Renal pelvis (tissue), 1 donor: ENCODE measurements at regions not wholly inside any gene's neighbourhood (a gene's known extent, or its start where the extent isn't known, plus 50 kb on each side); places are given as distances from the start of the nearest gene placed in this dataset.
"Not testable (repeated sequence)": the region's sequence is repeated elsewhere in the genome, so short reads cannot be mapped to it uniquely, and the experiment has no call there.

Experiments used
- DNase-seq: peaks from one replicate; pipeline ENCODE4 v3.0.0-alpha.2; 2013

DNA sequence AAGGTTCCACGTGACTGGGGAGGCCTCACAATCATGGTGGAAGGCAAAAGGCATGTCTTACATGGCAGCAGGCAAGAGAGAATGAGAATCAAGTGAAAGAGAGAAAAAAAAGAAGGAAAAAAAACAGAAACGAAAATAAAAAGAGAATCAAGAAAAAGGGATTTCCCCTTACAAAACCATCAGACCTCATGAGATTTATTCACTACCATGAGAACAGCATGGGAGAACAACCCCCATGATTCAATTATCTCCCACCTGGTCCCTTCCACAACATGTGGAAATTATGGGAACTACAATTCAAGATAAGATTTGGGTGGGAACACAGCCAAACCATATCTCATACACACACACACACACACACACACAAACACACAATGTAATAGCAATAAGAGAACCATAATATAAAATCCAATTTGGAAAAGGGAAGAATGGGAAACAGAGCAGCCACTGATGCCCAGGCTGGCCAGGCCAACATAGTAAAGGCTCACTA is 90.6 kb upstream of the C1QTNF7 start:
- not testable (repeated sequence) for DNase-seq

DNA sequence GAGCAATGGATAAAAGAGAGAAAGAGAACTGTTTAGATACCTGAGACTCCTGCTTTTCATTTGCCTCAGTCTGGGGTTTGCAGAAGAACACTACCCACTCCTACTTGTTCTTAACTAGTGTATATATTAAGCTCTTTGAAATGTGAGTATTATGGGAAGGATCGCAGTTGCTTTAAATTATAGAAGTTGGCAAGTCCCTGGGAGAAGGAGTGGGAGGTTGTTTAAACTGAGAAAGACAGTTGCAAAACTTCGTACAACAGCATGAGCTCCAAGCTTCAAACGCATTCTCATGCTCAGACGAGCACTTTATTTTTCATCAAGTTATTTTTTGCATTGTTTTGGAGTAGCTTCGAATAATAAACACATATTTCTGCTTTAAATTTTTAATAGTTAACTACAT is 88.1 kb upstream of the C1QTNF7 start:
- DNase-seq = peak; percentile 81

DNA sequence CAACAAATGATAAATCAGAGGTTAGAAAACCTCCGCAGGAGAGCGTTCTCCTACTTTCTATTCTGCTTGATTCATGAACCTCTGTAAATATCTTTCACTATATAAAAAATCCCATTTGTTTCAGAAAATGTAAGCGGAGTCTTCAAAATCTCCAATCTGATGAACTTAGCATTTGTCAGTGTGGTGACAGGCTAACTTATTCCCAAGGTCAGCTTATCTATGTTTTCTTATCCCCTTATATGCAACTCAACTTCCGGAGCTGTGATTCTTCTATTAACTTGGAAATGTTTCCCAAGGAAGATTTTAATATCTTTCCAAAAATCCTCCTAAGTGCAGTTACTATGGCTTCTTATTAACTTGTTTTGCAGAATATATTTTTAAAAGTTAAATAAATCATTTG is 87.5 kb upstream of the C1QTNF7 start:
- no peak for DNase-seq

DNA sequence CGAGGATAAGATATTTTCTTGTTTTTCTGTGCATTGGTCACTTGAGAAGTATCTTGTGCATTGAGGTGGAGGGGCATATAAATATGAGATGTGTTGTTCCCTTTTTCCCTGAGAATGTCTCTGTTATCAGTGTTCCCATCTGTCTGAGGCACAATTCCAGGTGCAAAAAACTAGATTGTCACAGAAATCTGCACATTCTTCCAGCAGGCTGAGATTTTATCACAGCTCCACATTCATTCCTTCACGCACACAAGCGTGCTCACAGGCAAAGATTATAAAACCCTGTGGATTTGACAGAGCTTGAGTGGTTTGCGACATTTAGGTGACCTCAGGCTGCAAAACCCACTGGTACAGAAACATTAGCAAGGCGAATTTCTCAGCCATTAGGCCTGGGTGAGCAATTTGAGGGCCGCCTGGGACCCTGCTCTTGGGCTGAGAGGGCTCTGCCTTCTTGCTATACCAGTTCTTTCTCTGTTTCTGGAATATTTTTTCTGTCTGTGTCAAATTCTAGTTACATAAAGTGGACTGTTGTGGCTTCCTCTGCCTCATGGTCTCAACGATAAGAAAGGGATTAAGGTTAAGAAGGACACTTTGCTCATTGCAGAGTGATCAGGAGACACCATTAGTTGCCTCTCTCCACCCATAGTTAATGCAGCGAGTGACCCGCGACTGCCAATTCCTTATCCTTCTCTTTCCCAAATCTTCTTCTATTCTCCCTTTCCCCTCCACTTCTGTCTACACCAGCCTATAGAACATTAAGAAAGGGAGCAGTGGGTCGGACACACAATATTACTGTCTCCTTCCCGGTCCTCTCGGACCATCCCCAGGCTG is 86.7 kb upstream of the C1QTNF7 start:
- no peak for DNase-seq

DNA sequence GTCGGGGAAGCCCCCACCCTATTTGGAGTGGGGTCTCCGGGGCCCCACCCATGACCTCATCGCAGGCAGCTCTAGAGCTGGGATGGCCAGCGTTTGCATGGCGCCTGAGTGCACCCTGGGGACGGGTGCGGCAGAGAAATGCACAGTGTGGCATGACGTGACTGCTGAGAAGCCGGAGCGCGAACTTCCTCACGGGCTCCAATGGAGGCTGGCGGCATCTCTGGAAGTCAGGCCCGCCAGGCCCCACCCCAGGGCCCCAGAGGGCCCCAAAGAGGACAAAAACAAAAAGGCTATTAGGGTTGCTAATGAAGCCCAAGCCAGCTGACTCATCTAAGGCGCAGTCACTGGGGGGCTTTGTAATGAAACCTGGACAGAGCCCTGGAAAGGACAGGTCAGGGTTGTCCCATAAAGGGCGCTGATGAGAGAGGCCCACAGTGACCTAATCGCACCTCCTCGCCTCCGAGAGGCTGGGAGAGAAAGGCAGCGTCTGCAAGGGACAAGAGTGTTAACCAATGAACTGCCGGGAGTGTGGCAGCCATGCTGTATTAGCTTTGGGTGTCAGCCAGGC is 86.0 kb upstream of the C1QTNF7 start:
- DNase-seq = no peak

DNA sequence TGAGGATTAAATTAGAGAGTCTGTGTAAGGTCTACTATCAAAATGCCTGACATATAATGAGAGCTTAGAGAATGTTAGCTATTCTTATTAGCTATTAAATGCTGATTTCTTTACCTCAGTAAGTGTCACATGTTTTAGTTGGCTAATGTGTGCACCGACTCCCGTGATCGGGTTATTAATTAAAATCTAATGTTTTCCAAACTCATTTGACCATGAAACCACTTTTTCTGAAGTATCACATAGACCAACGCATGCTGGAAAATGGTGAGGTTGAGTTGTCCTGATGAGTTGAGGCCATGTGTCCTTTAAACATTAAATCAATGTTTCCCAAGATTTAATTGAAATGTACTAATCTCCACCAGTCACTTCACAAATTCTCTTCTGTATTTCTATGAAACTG is 84.8 kb upstream of the C1QTNF7 start:
- no peak for DNase-seq

DNA sequence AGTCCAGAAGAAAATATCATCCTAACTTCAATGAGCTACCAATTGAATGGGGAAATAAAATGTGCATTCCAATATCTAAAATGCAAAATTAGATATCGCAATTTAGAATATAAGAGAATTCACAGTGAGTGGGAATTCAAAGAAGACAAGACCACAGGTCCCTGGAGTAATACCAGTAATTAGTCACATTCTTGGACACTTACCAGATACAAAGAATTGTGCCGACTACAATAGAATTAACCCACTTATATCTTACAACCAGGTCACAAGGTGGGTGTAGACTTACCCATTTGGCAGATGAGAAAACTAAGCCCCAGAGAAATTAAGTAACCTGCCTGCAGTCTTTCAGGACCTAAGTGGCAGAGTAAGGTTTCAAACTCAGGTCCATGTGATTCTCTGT is 84.3 kb upstream of the C1QTNF7 start:
- no peak for DNase-seq

DNA sequence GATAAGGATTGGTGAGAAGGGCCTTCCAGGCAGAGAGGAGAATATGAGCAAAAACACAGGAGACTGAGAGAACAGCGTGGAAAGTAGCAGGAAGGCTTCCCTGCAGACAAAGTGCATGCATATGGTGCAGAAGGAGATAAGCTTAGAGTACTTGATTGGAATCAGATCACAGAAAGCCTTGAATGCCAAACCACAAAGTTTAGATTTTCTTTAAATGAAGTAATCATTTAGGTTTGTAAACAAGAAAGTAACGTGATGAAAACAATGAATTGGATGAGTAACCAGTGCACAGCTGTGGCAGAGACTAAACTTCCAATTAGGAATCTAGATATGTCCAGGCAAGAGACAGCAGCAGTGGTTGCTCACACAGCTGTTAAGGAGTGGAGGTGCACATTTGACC is 83.8 kb upstream of the C1QTNF7 start:
- no peak for DNase-seq

DNA sequence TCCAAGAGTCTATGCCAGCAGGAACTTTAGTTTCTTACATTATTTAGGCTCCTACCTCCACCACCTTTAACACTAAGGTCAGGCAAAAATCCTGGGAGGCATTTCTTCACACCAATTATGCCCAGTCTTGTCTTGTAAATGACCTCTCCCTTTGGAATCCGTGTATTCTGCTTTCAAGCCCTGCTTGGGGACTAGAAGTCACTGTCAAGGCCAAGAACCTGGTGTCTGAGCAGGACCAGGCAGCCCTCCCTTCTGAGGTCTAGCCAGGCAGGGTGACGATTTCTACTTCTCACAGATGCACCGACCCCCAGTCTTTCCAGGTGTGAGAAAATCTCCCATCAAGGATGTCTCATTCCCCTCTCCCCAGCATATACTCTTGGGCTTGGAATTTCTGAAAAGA is 82.7 kb upstream of the C1QTNF7 start:
- DNase-seq = no peak

DNA sequence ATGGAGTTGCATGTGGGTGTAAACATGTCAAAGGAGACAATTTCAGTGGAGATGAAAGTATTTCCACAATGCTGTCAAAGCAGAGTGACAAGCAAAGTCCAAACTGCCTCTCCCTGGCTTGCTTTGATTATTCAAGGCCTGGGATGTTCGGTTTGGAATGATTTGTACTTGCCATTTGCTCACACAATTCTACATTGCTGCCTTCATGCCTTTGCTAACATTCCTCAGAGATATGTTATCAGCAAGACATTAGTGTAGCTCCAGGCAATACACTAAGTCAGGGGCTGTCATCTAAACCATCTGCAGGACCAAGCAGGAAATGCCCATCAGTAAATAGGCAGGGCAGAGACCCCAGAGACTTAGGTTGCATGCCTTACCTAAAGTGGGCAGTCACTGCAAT is 79.6 kb upstream of the C1QTNF7 start:
- DNase-seq = no peak

DNA sequence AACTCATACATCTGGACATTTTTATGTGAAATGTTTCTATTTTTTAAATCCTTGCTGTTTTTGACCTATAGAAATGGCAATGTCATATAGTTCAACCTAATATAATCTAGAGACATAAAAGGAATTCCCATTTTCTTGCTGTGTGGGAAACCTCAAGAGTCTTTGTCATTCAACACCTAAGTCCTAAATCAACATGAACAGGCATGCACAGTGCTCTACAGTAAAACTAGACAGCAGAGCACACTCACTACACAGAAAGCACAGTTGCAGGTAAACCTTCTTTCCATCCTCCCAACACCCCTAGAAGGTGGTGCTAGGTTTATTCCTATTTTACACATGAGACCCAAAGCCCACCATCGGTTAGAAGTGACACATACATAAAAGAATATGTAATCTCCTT is 79.1 kb upstream of the C1QTNF7 start:
- no peak for DNase-seq

DNA sequence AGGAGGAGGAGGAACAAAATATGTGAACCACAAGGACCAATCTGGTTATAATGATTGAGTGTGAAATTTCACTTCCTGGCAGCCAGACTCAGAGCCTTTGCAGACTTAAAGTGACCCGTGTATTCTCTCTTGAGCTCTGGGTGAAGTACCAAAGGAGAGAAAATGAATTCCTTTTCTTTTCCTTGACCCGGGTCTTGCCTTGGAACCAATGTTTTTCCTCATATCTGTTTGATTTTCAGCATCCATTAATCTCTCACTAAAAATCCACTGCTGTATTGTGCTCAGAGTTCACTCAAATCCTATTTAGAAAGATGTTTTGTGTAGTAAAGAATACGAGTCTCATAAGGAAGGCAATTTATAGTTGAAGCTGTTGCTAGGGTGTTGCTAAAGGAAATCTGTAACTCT is 78.3 kb upstream of the C1QTNF7 start:
- DNase-seq = no peak

DNA sequence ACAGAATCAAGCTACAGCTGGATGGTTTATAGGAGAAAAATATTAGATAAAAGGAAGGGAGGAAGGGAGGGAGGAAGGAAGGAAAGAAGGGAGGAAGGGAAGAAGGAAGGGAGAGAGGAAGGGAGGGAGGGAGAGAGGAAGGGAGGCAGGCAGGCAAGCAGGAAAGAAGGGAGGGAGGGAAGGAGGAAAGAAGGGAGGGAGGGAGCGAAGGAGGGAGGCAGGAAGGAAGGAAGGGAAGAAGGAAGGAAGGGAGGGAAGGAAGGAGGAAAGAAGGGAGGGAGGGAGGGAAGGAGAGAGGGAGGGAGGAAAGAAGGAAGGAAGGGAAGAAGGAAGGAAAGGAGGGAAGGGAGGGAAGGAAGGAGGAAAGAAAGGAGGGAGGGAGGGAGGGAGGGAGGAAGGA is 77.9 kb upstream of the C1QTNF7 start:
- no peak for DNase-seq

DNA sequence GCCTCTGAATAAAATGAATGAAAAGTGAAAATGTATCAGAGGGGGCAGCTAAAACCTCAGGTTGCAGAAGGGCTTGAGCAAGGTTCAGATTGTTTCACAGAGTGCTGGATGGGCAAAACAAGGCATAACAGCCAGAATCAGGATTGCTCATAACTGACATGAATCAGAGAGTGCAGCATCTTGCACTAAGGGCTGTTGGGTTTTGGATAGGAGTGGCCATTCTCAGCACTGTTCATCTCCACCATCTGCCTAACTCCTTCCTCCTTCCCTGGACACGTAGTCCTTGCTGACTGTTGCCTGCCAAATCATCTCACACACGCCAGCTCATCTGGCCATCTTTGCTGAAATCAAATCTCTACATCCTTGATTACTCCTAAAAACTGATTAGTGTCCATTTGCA is 75.3 kb upstream of the C1QTNF7 start:
- no peak for DNase-seq

DNA sequence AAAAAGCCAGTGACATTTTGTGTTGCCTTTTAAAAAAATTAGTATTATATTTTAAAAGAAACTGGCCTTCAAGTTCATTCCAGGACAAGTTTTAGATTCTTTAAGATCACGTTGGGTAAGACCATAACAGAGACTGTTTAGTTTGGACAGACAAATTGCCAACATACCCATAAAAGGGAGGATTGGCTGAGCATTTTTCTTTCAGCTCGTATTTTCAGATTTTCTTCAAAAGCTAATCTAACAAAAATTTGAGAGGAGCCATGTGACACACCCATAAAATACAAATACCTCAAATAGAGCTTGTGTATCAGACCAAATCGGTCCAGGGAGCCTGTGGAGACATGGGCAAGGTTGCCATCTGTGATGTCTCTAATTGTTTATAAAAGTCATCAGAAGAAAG is 74.6 kb upstream of the C1QTNF7 start:
- DNase-seq = no peak

DNA sequence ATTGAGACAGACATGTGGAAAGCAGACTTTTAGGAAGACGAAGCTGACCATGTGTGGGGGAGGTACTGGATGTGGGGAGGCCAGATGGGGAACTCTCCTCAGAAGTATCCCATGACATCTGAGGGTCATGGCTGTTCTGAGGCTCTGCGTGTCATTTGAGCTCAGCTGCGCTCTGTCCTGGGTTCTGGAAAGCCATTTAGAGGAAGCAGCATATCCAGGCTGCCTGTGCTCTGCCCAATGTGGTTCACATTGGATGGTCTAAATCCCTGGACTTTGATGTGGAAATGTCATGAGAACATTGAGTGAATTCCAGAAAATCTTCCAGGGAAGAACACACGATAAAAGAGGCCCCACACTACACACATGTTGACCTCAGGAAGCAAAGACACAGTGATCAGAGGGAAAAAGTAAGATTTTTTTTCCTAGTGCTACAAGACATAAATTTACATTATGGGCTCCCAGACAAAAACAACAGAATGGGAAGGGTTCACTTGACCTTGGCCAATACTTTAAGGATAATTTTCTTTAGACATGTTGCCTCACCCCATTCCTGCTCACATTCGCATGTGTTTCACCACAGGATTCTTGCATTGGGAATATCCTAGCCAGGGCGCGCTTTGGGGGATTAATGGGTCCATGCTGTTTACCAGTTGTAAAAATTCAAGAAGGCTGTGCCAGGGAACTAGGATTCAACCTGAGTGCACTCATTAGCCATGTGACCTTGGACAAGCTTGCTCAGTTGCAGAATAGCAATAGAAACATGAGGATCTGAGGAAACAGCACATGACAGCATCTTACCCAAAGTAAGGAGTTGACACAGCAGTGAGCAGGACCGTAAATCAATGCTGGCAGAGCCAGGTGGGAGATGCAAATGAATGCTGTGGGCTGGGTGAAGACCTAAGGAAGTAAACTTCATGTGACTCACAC is 73.2 kb upstream of the C1QTNF7 start:
- DNase-seq = peak; percentile 78

DNA sequence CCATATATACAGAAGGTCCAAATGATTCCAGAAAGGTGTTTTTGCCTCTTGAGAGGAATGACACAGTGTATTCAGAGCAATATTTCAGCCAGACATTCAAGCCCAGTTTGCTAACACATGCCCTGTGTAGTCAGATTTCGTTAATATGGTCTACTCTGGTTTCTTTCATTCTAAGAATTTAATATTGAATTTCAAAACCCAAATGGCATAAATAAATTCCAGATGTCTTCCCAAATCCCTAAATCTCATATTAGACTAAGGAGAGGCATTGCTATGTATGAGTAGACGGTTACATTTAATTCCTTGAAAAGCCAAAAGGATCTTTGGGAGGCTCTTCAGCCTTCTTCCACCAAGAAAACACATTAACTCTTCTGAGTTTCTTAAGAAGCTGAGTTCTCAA is 66.3 kb upstream of the C1QTNF7 start:
- DNase-seq = no peak

DNA sequence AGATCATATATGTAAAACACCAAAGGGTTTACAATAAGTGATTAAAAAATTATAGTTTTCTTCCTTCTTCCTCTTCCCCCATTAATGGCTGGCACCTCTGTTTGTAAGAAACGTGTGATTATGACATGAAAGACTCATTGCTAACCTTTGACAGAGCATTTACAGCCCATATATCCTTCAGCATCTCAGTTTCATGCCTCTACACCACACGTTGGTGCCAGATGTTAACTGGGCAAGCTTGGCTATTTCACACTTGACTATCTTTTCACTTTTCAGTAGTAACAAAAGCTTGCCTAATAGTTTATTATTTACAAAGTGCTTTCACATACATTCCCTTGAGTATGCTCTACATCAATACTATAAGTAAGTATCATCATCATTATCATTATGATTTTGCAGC is 65.3 kb upstream of the C1QTNF7 start:
- DNase-seq = no peak

DNA sequence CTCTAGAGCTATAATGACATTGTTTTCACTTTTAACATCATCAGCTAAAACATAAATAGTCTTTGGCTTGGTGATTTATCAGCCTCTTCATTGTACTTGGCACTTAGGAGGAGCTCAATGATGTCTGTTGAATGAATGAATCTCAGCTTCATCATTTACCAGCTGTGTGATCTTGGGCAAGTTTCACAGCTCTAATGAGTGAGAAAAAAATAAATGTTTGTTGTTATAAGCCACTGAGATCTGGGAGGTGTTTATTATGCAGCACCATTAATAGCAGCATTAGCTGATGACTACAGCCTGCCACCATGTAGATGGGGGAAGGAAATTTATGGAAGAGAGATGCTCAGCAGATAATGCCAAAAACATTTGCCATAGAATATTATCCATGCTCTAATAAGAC is 63.6 kb upstream of the C1QTNF7 start:
- DNase-seq = no peak

DNA sequence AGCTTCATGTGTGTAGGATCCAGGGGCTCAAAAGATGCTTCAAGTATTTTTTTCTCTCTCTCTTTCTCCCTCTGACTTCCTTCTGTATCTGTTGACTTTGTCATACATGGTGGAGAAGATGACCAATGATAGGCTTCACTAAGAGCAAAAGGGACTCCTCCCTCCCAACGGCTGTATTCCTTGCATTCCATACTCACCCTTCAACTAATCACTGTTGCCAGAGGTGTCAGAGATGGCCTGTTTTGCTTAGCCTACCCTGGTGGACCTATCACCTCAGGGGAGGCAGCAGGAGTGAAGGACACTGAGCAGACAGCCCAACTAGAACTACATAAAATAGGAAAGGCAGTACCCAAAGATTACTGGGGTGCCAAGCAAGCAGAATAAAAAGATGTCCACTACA is 62.2 kb upstream of the C1QTNF7 start:
- no peak for DNase-seq

DNA sequence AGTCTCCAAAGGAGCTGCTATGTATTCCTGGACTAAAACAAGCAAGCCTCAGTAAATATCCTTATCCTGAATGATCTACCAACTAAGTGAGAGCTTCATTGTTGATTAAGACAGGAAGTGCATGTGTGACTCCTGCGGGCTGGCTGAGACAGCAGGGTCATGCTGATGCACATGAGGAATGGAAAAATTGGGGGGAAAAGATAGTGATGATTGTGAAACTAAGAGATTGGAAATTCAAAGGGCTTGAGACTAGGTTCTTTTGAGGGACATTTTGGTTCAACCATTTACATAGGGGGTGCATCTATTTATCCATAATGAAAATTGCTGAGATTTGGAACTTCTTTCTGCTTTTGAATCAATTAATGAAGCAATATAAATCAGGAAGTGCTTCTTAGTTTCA is 61.1 kb upstream of the C1QTNF7 start:
- DNase-seq = no peak

DNA sequence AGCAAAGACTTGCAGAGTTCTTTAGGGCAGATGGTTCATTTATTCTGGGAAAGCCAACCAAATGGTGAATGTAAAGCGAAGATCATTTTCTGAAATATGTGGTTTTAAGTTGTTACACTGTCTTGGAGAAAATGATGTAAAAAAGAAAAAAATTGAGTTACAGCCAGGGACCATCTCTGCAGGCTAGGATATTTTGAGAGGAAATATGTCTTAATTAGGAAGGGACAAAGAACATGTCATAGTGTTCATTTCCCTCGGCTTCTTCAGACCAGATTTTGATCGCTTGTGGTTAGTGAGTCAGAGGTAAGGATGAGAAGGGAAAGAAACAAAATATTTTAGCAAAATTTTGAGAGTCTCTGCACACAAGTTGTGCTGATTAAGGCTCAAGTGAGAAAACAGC is 59.0 kb upstream of the C1QTNF7 start:
- no peak for DNase-seq

DNA sequence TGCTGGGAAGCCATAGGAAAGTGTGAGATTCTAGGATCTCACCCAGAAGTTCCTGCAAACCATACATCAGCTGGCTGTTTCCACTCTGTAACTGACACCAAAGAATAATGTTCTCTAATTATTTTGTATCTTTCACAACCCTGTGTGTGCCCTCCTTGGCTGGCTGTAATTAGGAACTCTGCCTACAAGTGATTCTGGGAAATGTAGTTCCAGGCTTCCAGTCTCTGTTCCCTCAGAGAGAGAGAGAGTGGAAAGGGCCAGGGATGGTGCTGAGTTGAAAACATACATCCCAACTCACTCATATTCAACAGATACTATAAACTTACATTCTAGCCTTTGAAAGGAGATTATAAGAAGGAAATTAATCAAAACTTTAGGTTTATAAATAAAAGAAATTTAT is 57.5 kb upstream of the C1QTNF7 start:
- DNase-seq = no peak
